Mucosa of descending colon (tissue), 3 donors: ENCODE measurements at regions not wholly inside any gene's neighbourhood (a gene's known extent, or its start where the extent isn't known, plus 50 kb on each side); places are given as distances from the start of the nearest gene placed in this dataset.
A peak's percentile ranks its signal among the peaks of the same experiment; 100 is the strongest.

Source experiments
- ATAC-seq: fragments of 200-7000 bp; cut with Tn5 transposase; one replicate; pipeline ENCODE4 v1.9.1; 2020; ENCODE audit warnings: mild to moderate bottlenecking, moderate library complexity
- DNase-seq, 3 donors: peaks; one replicate each; pipeline ENCODE4 v3.0.0-alpha.2; 2020
- H3K36me3 ChIP-seq: fragments of 200-600 bp; one replicate; pipeline ENCODE4 v1.8.0; 2021; ENCODE audit warnings: low read depth, mild to moderate bottlenecking
- H3K4me1 ChIP-seq: fragments of 200-600 bp; one replicate; pipeline ENCODE4 v1.8.0; 2021; ENCODE audit warnings: low read depth, mild to moderate bottlenecking
- H3K4me3 ChIP-seq: fragments of 200-600 bp; one replicate; pipeline ENCODE4 v1.8.0; 2021; ENCODE audit warnings: mild to moderate bottlenecking
- H3K9me3 ChIP-seq: fragments of 200-600 bp; one replicate; pipeline ENCODE4 v1.8.0; 2021; ENCODE audit warnings: mild to moderate bottlenecking
- CTCF ChIP-seq: fragments of 200-600 bp; IDR thresholded peaks from one replicate; pipeline ENCODE4 v1.8.0; 2022; ENCODE audit warnings: antibody characterized with exemption, mild to moderate bottlenecking
- intact Hi-C, 2 donors: fragments of 100-400 bp; cut with DNase I in 1 of 2; cut with micrococcal nuclease in 1 of 2; formaldehyde crosslinking; loops; one replicate each; pipeline versions ENCODE4 v1.11.0 to v1.11.1; 2022; cut with DNase I, micrococcal nuclease
- donor health status: DM: no; HTN: no; CAD: no; lungs with moderate emphysema.
- donor health status: DM: no; HTN: no; CAD: no.
- donor health status: DM: no; HTN: yes; CAD: no.

- Histone ChIP-seq H3K36me3 (no peaks in the 10 kb centered on the region), H3K4me3 (no peak overlapping the region), H3K4me1 (peaks cover under 1% of the 10 kb centered on the region), H3K9me3 (no peaks in the 10 kb centered on the region)
- intact Hi-C loops: no loop called here
- DNase-seq (no peak), ATAC-seq (no peak)
- no peak for TF ChIP-seq CTCF
Observed at GRCh38 chr1:63710308-63710707, 63.5 kb upstream of the ROR1 start.

GRCh38 chr1:63710761-63711380 is 62.9 kb upstream of the ROR1 start:
- intact Hi-C loops: no loop called here
- no peak for DNase-seq
- ATAC-seq: no peak
- Histone ChIP-seq H3K36me3 (no peaks in the 10 kb centered on the region), H3K4me1 (no peaks in the 10 kb centered on the region), H3K9me3 (no peaks in the 10 kb centered on the region), H3K4me3 (no peak overlapping the region)
- TF ChIP-seq CTCF: no peak

GRCh38 chr1:63713041-63713440 is 60.8 kb upstream of the ROR1 start:
- Histone ChIP-seq H3K36me3 (no peaks in the 10 kb centered on the region), H3K4me1 (no peaks in the 10 kb centered on the region), H3K4me3 (no peak overlapping the region), H3K9me3 (no peaks in the 10 kb centered on the region)
- ATAC-seq (no peak), DNase-seq (no peak)
- no peak for TF ChIP-seq CTCF
- intact Hi-C loops: no loop called here

GRCh38 chr1:63713627-63714481 is 60.0 kb upstream of the ROR1 start:
- Histone ChIP-seq H3K36me3 (no peaks in the 10 kb centered on the region), H3K9me3 (no peaks in the 10 kb centered on the region), H3K4me1 (peaks cover under 1% of the 10 kb centered on the region), H3K4me3 (no peak overlapping the region)
- DNase-seq (peak in 1 of 3 donors; percentile 46), ATAC-seq (peak; percentile 45)
- intact Hi-C loops: no loop called here
- TF ChIP-seq CTCF: no peak

- H3K36me3 ChIP-seq: no peaks in the 10 kb centered on the region
- TF ChIP-seq CTCF: no peak
- intact Hi-C loops: no loop called here
- no peak for DNase-seq
- no peaks in the 10 kb centered on the region for H3K9me3 ChIP-seq
- H3K4me3 ChIP-seq: no peak overlapping the region
- ATAC-seq: no peak
- H3K4me1 ChIP-seq: peaks cover 3% of the 10 kb centered on the region
Observed at GRCh38 chr1:63714482-63714760, 59.4 kb upstream of the ROR1 start.
